K562 (cell line): ENCODE measurements at regions not wholly inside any gene's neighbourhood (a gene's known extent, or its start where the extent isn't known, plus 50 kb on each side); places are given as distances from the start of the nearest gene placed in this dataset.

ENCODE experiments used
- ATAC-seq: fragments of 200-7000 bp; cut with Tn5 transposase; 3 replicates; pipeline ENCODE4 v1.9.1; 2020; ENCODE audit warnings: moderate library complexity
- BruUV-seq: library from RNA; stranded (reverse); fragments of 400-500 nt; replicated peaks from 2 replicates; lab custom pipeline; 2021; lab: Mats Ljungman, UMichigan
- CTCF ChIA-PET: fragments of 300-600 bp; formaldehyde crosslinking; extraction: SDS; loops from one replicate; lab custom pipeline; 2021; ENCODE audit warnings: low intra/inter-chr PET ratio; lab: Yijun Ruan, JAX
- POLR2A ChIA-PET: fragments of 300-600, 350-650 bp; sonication (Branson Sonifier 250); formaldehyde crosslinking; extraction: SDS; loops from one replicate; lab custom pipeline; 2021; ENCODE audit warnings: antibody characterized with exemption, inconsistent platforms; lab: Yijun Ruan, JAX
- DNase-seq, 4 experiments: peaks; one replicate each; pipeline versions ENCODE4 v3.0.0 to v3.0.0-alpha.2; 2011 to 2018; ENCODE audit warnings: low spot score in 3 of 4, mixed read lengths in 3 of 4; ENCODE audit errors: extremely low read depth in 1 of 4
- FAIRE-seq: peaks from 2 replicates; lab custom pipeline; 2011; peaks lifted over from hg19 to GRCh38; lab: Jason Lieb, UNC
- H2AFZ ChIP-seq: 2 replicates; pipeline ENCODE4 v1.6.0; 2011; ENCODE audit warnings: low read depth, low read length, control low read depth, inconsistent platforms
- H3K27ac ChIP-seq: fragments of 200-600 bp; 3 replicates; pipeline ENCODE4 v1.8.0; 2011; ENCODE audit warnings: low read depth, mild to moderate bottlenecking, control low read depth, inconsistent platforms, low read length, moderate library complexity, mixed read lengths; ENCODE audit errors: extremely low read depth
- H3K27me3 ChIP-seq, 2 experiments: fragments of 300-600 bp in 1 of 2; 2 replicates in 1 of 2; 3 replicates in 1 of 2; pipeline versions ENCODE4 v1.6.0 to v1.8.0; 2011; ENCODE audit warnings: inconsistent platforms in 2 of 2, low read length in 2 of 2, mild to moderate bottlenecking in 1 of 2, mixed read lengths in 1 of 2, moderate library complexity in 1 of 2; ENCODE audit not compliant: control insufficient read depth in 2 of 2, insufficient read depth in 2 of 2
- H3K36me3 ChIP-seq: fragments of 300-600 bp; 3 replicates; pipeline ENCODE4 v1.8.0; 2011; ENCODE audit warnings: mild to moderate bottlenecking, low read length, inconsistent platforms; ENCODE audit not compliant: control insufficient read depth, insufficient read depth
- H3K4me1 ChIP-seq, 2 experiments: fragments of 200-600 bp in 1 of 2; replicated peaks in 1 of 2; 2 replicates in 1 of 2; 3 replicates in 1 of 2; pipeline versions ENCODE4 v1.5.1 to v1.8.0; 2011; ENCODE audit warnings: inconsistent platforms in 2 of 2, low read length in 2 of 2, mild to moderate bottlenecking in 1 of 2, mixed read lengths in 1 of 2, moderate library complexity in 1 of 2; ENCODE audit not compliant: control insufficient read depth in 2 of 2, insufficient read depth in 2 of 2
- H3K4me2 ChIP-seq: 2 replicates; pipeline ENCODE4 v1.6.1; 2011; ENCODE audit warnings: low read length, control low read depth, inconsistent platforms, mixed read lengths; ENCODE audit not compliant: insufficient read depth
- H3K4me3 ChIP-seq: fragments of 200-600 bp; sonication (generic), shearing (Covaris generic); 2 replicates; pipeline ENCODE4 v1.5.1; 2016; ENCODE audit warnings: control low read depth, inconsistent platforms
- H3K79me2 ChIP-seq: fragments of 200-600 bp; 3 replicates; pipeline ENCODE4 v1.8.0; 2011; ENCODE audit warnings: low read length, inconsistent platforms; ENCODE audit not compliant: control insufficient read depth, insufficient read depth
- H3K9ac ChIP-seq, 2 experiments: 2 replicates each; pipeline versions ENCODE4 v1.6.0 to v1.6.1; 2011; ENCODE audit warnings: low read depth in 2 of 2, low read length in 2 of 2, control low read depth in 1 of 2, inconsistent platforms in 1 of 2, mild to moderate bottlenecking in 1 of 2, mixed read lengths in 1 of 2; ENCODE audit not compliant: insufficient read depth in 1 of 2
- H3K9me1 ChIP-seq: one replicate; pipeline ENCODE4 v1.6.0; 2011; ENCODE audit warnings: inconsistent platforms, mild to moderate bottlenecking, low read length, moderate library complexity; ENCODE audit not compliant: control insufficient read depth, insufficient read depth
- H3K9me3 ChIP-seq: replicated peaks from 2 replicates; pipeline ENCODE4 v1.5.1; 2011; ENCODE audit warnings: low read depth, low read length, inconsistent platforms; ENCODE audit not compliant: control insufficient read depth, insufficient read depth
- H4K20me1 ChIP-seq: replicated peaks from 2 replicates; pipeline ENCODE4 v1.6.1; 2011; ENCODE audit warnings: low read length, inconsistent platforms, mixed read lengths; ENCODE audit not compliant: control insufficient read depth, insufficient read depth
- ATF4 ChIP-seq: fragments of 450-650 bp; formaldehyde crosslinking; IDR thresholded peaks from 2 replicates; pipeline ENCODE4 v1.4.0; 2022; ENCODE audit warnings: mild to moderate bottlenecking, moderate library complexity
- CHD1 ChIP-seq: fragments of 200-600 bp; sonication (generic); IDR thresholded peaks from one replicate; pipeline ENCODE4 v1.6.1; 2012; ENCODE audit warnings: mild to moderate bottlenecking, moderate library complexity, low read length, inconsistent platforms
- DLX4 ChIP-seq: fragments of 250-450 bp; sonication (Bioruptor Pico); IDR thresholded peaks from 2 replicates; pipeline ENCODE4 v1.6.1; 2021; ENCODE audit warnings: mild to moderate bottlenecking
- ETS1 ChIP-seq: conservative IDR thresholded peaks from 2 replicates; pipeline ENCODE4 v1.6.1; 2011; ENCODE audit warnings: low read depth, mild to moderate bottlenecking, low read length; ENCODE audit not compliant: control insufficient read depth
- NR2C1 ChIP-seq, 2 experiments: fragments of 450-650 bp; IDR thresholded peaks; 2 replicates each; pipeline ENCODE4 v1.6.1; 2017; ENCODE audit warnings: mild to moderate bottlenecking in 2 of 2, antibody characterized with exemption in 1 of 2, inconsistent platforms in 1 of 2, missing compliant biosample characterization in 1 of 2, missing genetic modification characterization in 1 of 2
- PHB ChIP-seq: fragments of 250-450 bp; sonication (Bioruptor Pico); IDR thresholded peaks from 2 replicates; pipeline ENCODE4 v1.5.0; 2021
- SP2 ChIP-seq: IDR thresholded peaks from 2 replicates; pipeline ENCODE4 v1.6.1; 2011; ENCODE audit warnings: mild to moderate bottlenecking, low read depth, low read length, moderate library complexity; ENCODE audit not compliant: poor library complexity, severe bottlenecking; ENCODE audit errors: extremely low read depth
- STAT5A ChIP-seq: IDR thresholded peaks from 2 replicates; pipeline ENCODE4 v1.6.1; 2012; ENCODE audit warnings: low read length, inconsistent platforms, borderline replicate concordance
- TRIM28 ChIP-seq: fragments of 450-650 bp; IDR thresholded peaks from 2 replicates; pipeline ENCODE4 v1.6.1; 2017
- ZNF277 ChIP-seq: fragments of 250-450 bp; sonication (Bioruptor Pico); IDR thresholded peaks from 2 replicates; pipeline ENCODE4 v1.8.0; 2022; ENCODE audit warnings: inconsistent platforms, mild to moderate bottlenecking, moderate library complexity, borderline replicate concordance
- ZNF584 ChIP-seq: fragments of 200-800 bp; sonication (Bioruptor generic); IDR thresholded peaks from 2 replicates; pipeline ENCODE4 v1.6.1; 2016; ENCODE audit warnings: low read depth, mild to moderate bottlenecking, missing genetic modification characterization, missing compliant biosample characterization
- ZNF644 ChIP-seq: fragments of 200-800 bp; sonication (Bioruptor generic); IDR thresholded peaks from 2 replicates; pipeline ENCODE4 v1.6.1; 2016; ENCODE audit warnings: low read depth, missing genetic modification characterization, missing compliant biosample characterization
- ZNF785 ChIP-seq: fragments of 250-450 bp; sonication (Bioruptor Pico); IDR thresholded peaks from 2 replicates; pipeline ENCODE4 v1.4.0; 2020; ENCODE audit warnings: mild to moderate bottlenecking
- WGBS: fragments of 100-300 bp; shearing (Covaris generic); methylation state at CpG from one replicate; pipeline ENCODE4 v1.1.6; 2016; ENCODE audit warnings: low coverage, mixed read lengths; ENCODE audit not compliant: insufficient coverage; ENCODE audit errors: missing lambda C conversion rate; 5-methylcytosine and 5-hydroxymethylcytosine counted together
- in situ Hi-C: fragments of 300-500 bp; cut with MboI; formaldehyde crosslinking; loops from 4 replicates; pipeline ENCODE4 v1.15.0; 2018; ENCODE audit warnings: inconsistent platforms, mixed read lengths
- intact Hi-C: fragments of 100-400 bp; cut with micrococcal nuclease; formaldehyde crosslinking; loops from 2 replicates; pipeline ENCODE4 v1.14.2; 2022

- Histone ChIP-seq H4K20me1 (no peaks in the 10 kb centered on the region), H2AFZ (no peak overlapping the region), H3K9ac (no peak overlapping the region), H3K79me2 (no peaks in the 10 kb centered on the region), H3K27ac (no peak overlapping the region)
- POLR2A ChIA-PET: interaction anchor here (0.6 to 1.0 kb wide), 3 partner anchors 15 to 698 kb away, joined by 3 read pairs; no protein-coding TSS in a partner anchor
- CTCF ChIA-PET: no interaction called here
- in situ Hi-C loops (no loop called here), intact Hi-C loops (loop anchor here (5.0 kb wide), 1 partner anchor 49 kb away; no protein-coding TSS in a partner anchor)
- TF ChIP-seq PHB: 0 out of 2 replicates have a peak, but pooled peaks have one; percentile 7
- TF ChIP-seq ZNF277: no peak
- no peak for TF ChIP-seq TRIM28
- no peak for TF ChIP-seq ATF4 (CRISPR knock-in tag)
- TF ChIP-seq SP2: no peak
- no peak for TF ChIP-seq STAT5A
- no peak for TF ChIP-seq ZNF785 (CRISPR knock-in tag)
- no peak for TF ChIP-seq ZNF644 (tag)
- no peak for TF ChIP-seq DLX4
- peak; percentile 44; the same call in 1 of the 2 replicates for TF ChIP-seq ZNF584 (CRISPR knock-in tag)
- TF ChIP-seq NR2C1 (IDR thresholded peaks at IDR 0.05): no peak
- TF ChIP-seq NR2C1 (tag; IDR thresholded peaks at IDR 0.05): no peak
- TF ChIP-seq CHD1: no peak
- no peak for TF ChIP-seq ETS1
- TF ChIP-seq, all 486 proteins: peak for 2
- H3K9me3 ChIP-seq: no peaks in the 10 kb centered on the region
- FAIRE-seq (no peak), ATAC-seq (no peak), DNase-seq (no peak)
- no peaks in the 10 kb centered on the region for H3K9me1 ChIP-seq
- peaks cover 0 to 14% of the 10 kb centered on the region in 2 experiments; a peak in 2 of 5 replicates for H3K4me1 ChIP-seq
- peaks cover 7 to 16% of the 10 kb centered on the region in 2 experiments; a peak in 4 of 5 replicates for H3K27me3 ChIP-seq
- no peak overlapping the region for H3K4me3 ChIP-seq
- no peaks in the 10 kb centered on the region for H3K36me3 ChIP-seq
- no peak overlapping the region for H3K4me2 ChIP-seq
- 49% methylated on average over 4 of the region's 4 CpGs for WGBS
- no TSS peak for BruUV-seq
Observed at GRCh38 chr1:8167936-8168335, 141.8 kb upstream of the ERRFI1 start.
